NCI-H1436 (cell line): ENCODE measurements at regions not wholly inside any gene's neighbourhood (a gene's known extent, or its start where the extent isn't known, plus 50 kb on each side); places are given as distances from the start of the nearest gene placed in this dataset.
"Not testable (repeated sequence)": the region's sequence is repeated elsewhere in the genome, so short reads cannot be mapped to it uniquely, and the experiment has no call there.

Experiments
- DNase-seq: peaks from one replicate; lab custom pipeline; 2025; lab: John Stamatoyannopoulos, UW

GRCh38 chr5:19233573-19233972, 754.4 kb downstream of the CDH18 start:
- no peak for DNase-seq

- no peak for DNase-seq
These were observed 752.9 kb downstream of the CDH18 start for GRCh38 chr5:19235101-19235584.

GRCh38 chr5:19240170-19240569, 747.8 kb downstream of the CDH18 start:
- DNase-seq = no peak

- no peak for DNase-seq
These were observed 746.3 kb downstream of the CDH18 start for GRCh38 chr5:19241690-19242089.

GRCh38 chr5:19246191-19246590, 741.8 kb downstream of the CDH18 start:
- not testable (repeated sequence) for DNase-seq

- DNase-seq = no peak
These were observed 740.7 kb downstream of the CDH18 start for GRCh38 chr5:19247302-19247701.

GRCh38 chr5:19256036-19256435, 732.0 kb downstream of the CDH18 start:
- DNase-seq = no peak

- no peak for DNase-seq
These were observed 729.3 kb downstream of the CDH18 start for GRCh38 chr5:19258686-19259085.

- no peak for DNase-seq
These were observed 726.1 kb downstream of the CDH18 start for GRCh38 chr5:19261879-19262278.

GRCh38 chr5:19264821-19265220, 723.2 kb downstream of the CDH18 start:
- no peak for DNase-seq

- DNase-seq = no peak
These were observed 721.2 kb downstream of the CDH18 start for GRCh38 chr5:19266791-19267190.

- DNase-seq = no peak
These were observed 717.8 kb downstream of the CDH18 start for GRCh38 chr5:19270153-19270552.

GRCh38 chr5:19274578-19274977, 713.4 kb downstream of the CDH18 start:
- DNase-seq = no peak

GRCh38 chr5:19285286-19285685, 702.7 kb downstream of the CDH18 start:
- DNase-seq = no peak

GRCh38 chr5:19287548-19288277, 700.3 kb downstream of the CDH18 start:
- not testable (repeated sequence) for DNase-seq

GRCh38 chr5:19288311-19288710, 699.7 kb downstream of the CDH18 start:
- DNase-seq = not testable (repeated sequence)

GRCh38 chr5:19297934-19298333, 690.1 kb downstream of the CDH18 start:
- DNase-seq = no peak

- no peak for DNase-seq
These were observed 686.7 kb downstream of the CDH18 start for GRCh38 chr5:19301271-19301670.

- no peak for DNase-seq
These were observed 673.2 kb downstream of the CDH18 start for GRCh38 chr5:19314840-19315239.

GRCh38 chr5:19319252-19319651, 668.7 kb downstream of the CDH18 start:
- no peak for DNase-seq

GRCh38 chr5:19322716-19323485, 665.1 kb downstream of the CDH18 start:
- DNase-seq = no peak

GRCh38 chr5:19334278-19334677, 653.7 kb downstream of the CDH18 start:
- no peak for DNase-seq

GRCh38 chr5:19342942-19343341, 645.1 kb downstream of the CDH18 start:
- no peak for DNase-seq
